Activated CD8-positive, alpha-beta memory T cell treated with anti-CD3 and anti-CD28 coated beads for 36 hours (primary cell): ENCODE measurements at regions not wholly inside any gene's neighbourhood (a gene's known extent, or its start where the extent isn't known, plus 50 kb on each side); places are given as distances from the start of the nearest gene placed in this dataset.

Experiments used
- CTCF ChIA-PET: fragments of 350-600 bp; sonication (Branson Sonifier 250); formaldehyde crosslinking; loops from one replicate; lab custom pipeline; 2021; ENCODE audit warnings: antibody characterized with exemption; lab: Charles Lee
- POLR2A ChIA-PET: fragments of 350-600 bp; sonication (Branson Sonifier 250); formaldehyde crosslinking; loops from one replicate; lab custom pipeline; 2021; ENCODE audit warnings: antibody characterized with exemption; lab: Charles Lee

GRCh38 chr16:89042711-89043551, 50.7 kb upstream of the ACSF3 start:
- ChIA-PET CTCF (interaction anchor here (0.6 to 0.7 kb wide), 2 partner anchors 67 to 226 kb away, joined by 3 read pairs; no protein-coding TSS in a partner anchor), POLR2A (no interaction called here)

GRCh38 chr16:89043636-89044417, 49.8 kb upstream of the ACSF3 start:
- ChIA-PET CTCF (no interaction called here), POLR2A (no interaction called here)
